Endothelial cell of umbilical vein (primary cell): ENCODE measurements at regions not wholly inside any gene's neighbourhood (a gene's known extent, or its start where the extent isn't known, plus 50 kb on each side); places are given as distances from the start of the nearest gene placed in this dataset.

ENCODE experiments used
- BruUV-seq: library from RNA; stranded (reverse); fragments of 400-500 nt; replicated peaks from 2 replicates; lab custom pipeline; 2021; lab: Mats Ljungman, UMichigan
- CTCF ChIA-PET: fragments of 300-600, 350-600 bp; sonication (Branson Sonifier 250); formaldehyde crosslinking; loops from one replicate; lab custom pipeline; 2021; ENCODE audit warnings: antibody characterized with exemption, inconsistent platforms; lab: Charles Lee
- POLR2A ChIA-PET: fragments of 300-600, 350-600 bp; sonication (Branson Sonifier 250); formaldehyde crosslinking; loops from one replicate; lab custom pipeline; 2021; ENCODE audit warnings: antibody characterized with exemption, inconsistent platforms; lab: Charles Lee
- DNase-seq: peaks from one replicate; pipeline ENCODE4 v3.0.0-alpha.2; 2011; ENCODE audit warnings: low read depth, low spot score
- FAIRE-seq: peaks from 2 replicates; lab custom pipeline; 2011; peaks lifted over from hg19 to GRCh38; lab: Jason Lieb, UNC
- H2AFZ ChIP-seq: 2 replicates; pipeline ENCODE4 v1.6.0; 2012; ENCODE audit warnings: low read depth, low read length, control low read depth, inconsistent platforms
- H3K27ac ChIP-seq: 2 replicates; pipeline ENCODE4 v1.5.1; 2011; ENCODE audit warnings: low read depth, mild to moderate bottlenecking, control low read depth, low read length, moderate library complexity; ENCODE audit not compliant: insufficient read depth
- H3K27me3 ChIP-seq, 2 experiments: 2 replicates each; pipeline versions ENCODE4 v1.6.0 to v1.6.1; 2011; ENCODE audit warnings: low read length in 2 of 2, mixed read lengths in 1 of 2; ENCODE audit not compliant: control insufficient read depth in 2 of 2, insufficient read depth in 2 of 2
- H3K36me3 ChIP-seq, 2 experiments: 2 replicates in 1 of 2; 3 replicates in 1 of 2; pipeline ENCODE4 v1.5.1; 2011; ENCODE audit warnings: low read length in 2 of 2, mild to moderate bottlenecking in 1 of 2, moderate library complexity in 1 of 2; ENCODE audit not compliant: control insufficient read depth in 2 of 2, insufficient read depth in 2 of 2; ENCODE audit errors: extremely low read depth in 1 of 2
- H3K4me1 ChIP-seq: 3 replicates; pipeline ENCODE4 v1.5.1; 2011; ENCODE audit warnings: mild to moderate bottlenecking, low read length; ENCODE audit not compliant: control insufficient read depth, insufficient read depth; ENCODE audit errors: extremely low read depth
- H3K4me2 ChIP-seq: 2 replicates; pipeline ENCODE4 v1.6.1; 2011; ENCODE audit warnings: low read length, control low read depth, mixed read lengths; ENCODE audit not compliant: insufficient read depth
- H3K4me3 ChIP-seq, 3 experiments: fragments of 200-600 bp in 1 of 3; sonication (generic), shearing (Covaris generic) in 1 of 3; replicated peaks in 1 of 3; 2 replicates each; pipeline ENCODE4 v1.5.1; 2011 to 2016; ENCODE audit warnings: control low read depth in 3 of 3, low read length in 3 of 3, mild to moderate bottlenecking in 2 of 3, inconsistent platforms in 1 of 3, low read depth in 1 of 3, moderate library complexity in 1 of 3; ENCODE audit not compliant: insufficient read depth in 1 of 3
- H3K79me2 ChIP-seq: 2 replicates; pipeline ENCODE4 v1.6.0; 2012; ENCODE audit warnings: low read length, inconsistent platforms; ENCODE audit not compliant: control insufficient read depth, insufficient read depth
- H3K9ac ChIP-seq: replicated peaks from 2 replicates; pipeline ENCODE3; 2011; ENCODE audit warnings: low read length, control low read depth; ENCODE audit not compliant: insufficient read depth; ENCODE audit errors: extremely low read depth
- H3K9me1 ChIP-seq: replicated peaks from 3 replicates; pipeline ENCODE4 v1.6.0; 2011; ENCODE audit warnings: mild to moderate bottlenecking, low read length; ENCODE audit not compliant: control insufficient read depth, insufficient read depth; ENCODE audit errors: extremely low read depth
- H3K9me3 ChIP-seq: replicated peaks from 2 replicates; pipeline ENCODE4 v1.5.1; 2012; ENCODE audit warnings: low read length, inconsistent platforms; ENCODE audit not compliant: control insufficient read depth, insufficient read depth
- H4K20me1 ChIP-seq: replicated peaks from 2 replicates; pipeline ENCODE3; 2011; ENCODE audit warnings: mild to moderate bottlenecking, low read length; ENCODE audit not compliant: control insufficient read depth, insufficient read depth; ENCODE audit errors: extremely low read depth
- EZH2 ChIP-seq: IDR thresholded peaks from 2 replicates; pipeline ENCODE4 v1.6.1; 2012; ENCODE audit warnings: borderline replicate concordance, low read depth, mild to moderate bottlenecking, moderate library complexity, low read length, inconsistent platforms; ENCODE audit not compliant: severe bottlenecking
- FOS ChIP-seq: IDR thresholded peaks from 2 replicates; pipeline ENCODE4 v1.6.1; 2011; ENCODE audit warnings: mild to moderate bottlenecking, low read length, moderate library complexity, borderline replicate concordance; ENCODE audit not compliant: insufficient read depth
- GATA2 ChIP-seq: IDR thresholded peaks from 2 replicates; pipeline ENCODE4 v1.7.0; 2011; ENCODE audit warnings: low read depth, mild to moderate bottlenecking, moderate library complexity, mixed read lengths, low read length; ENCODE audit not compliant: insufficient read length, insufficient read depth
- JUN ChIP-seq: IDR thresholded peaks from 2 replicates; pipeline ENCODE4 v1.6.1; 2011; ENCODE audit warnings: borderline replicate concordance, low read depth; ENCODE audit not compliant: insufficient read length, insufficient read depth
- MYC ChIP-seq: IDR thresholded peaks from one replicate; pipeline ENCODE4 v1.6.1; 2011; ENCODE audit warnings: mild to moderate bottlenecking, low read depth, low read length
- POLR2A ChIP-seq: IDR thresholded peaks from 2 replicates; pipeline ENCODE4 v1.6.1; 2012; ENCODE audit warnings: low read depth, mild to moderate bottlenecking, control low read depth, low read length
- POLR2AphosphoS5 ChIP-seq: IDR thresholded peaks from 2 replicates; pipeline ENCODE4 v1.6.1; 2012; ENCODE audit warnings: low read depth, mild to moderate bottlenecking, control low read depth, low read length, moderate library complexity; ENCODE audit not compliant: insufficient read depth
- dilution Hi-C: fragments of 300-500 bp; cut with MboI; formaldehyde crosslinking; loops from one replicate; pipeline ENCODE4 v1.15.0; 2019; ENCODE audit warnings: low sequenced_read_pairs; ENCODE audit not compliant: extremely low pct_ligation_motif_present
- intact Hi-C: fragments of 100-400 bp; cut with micrococcal nuclease; formaldehyde crosslinking; loops from one replicate; pipeline ENCODE4 v1.10.0; 2022
- TF ChIP-seq, protein P1 (sequence below), 2 donors: IDR thresholded peaks; 1 replicate in 1 of 2; 2 replicates in 1 of 2; pipeline ENCODE4 v1.5.1; 2011; ENCODE audit warnings: low read length in 2 of 2, mild to moderate bottlenecking in 2 of 2, moderate library complexity in 2 of 2, control low read depth in 1 of 2, inconsistent platforms in 1 of 2, low read depth in 1 of 2; ENCODE audit not compliant: insufficient read depth in 1 of 2; ENCODE audit errors: extremely low read depth in 1 of 2
- TF ChIP-seq, protein P2 (sequence below): IDR thresholded peaks from 2 replicates; pipeline ENCODE4 v1.6.1; 2011; ENCODE audit not compliant: insufficient read depth, insufficient read length

DNA sequence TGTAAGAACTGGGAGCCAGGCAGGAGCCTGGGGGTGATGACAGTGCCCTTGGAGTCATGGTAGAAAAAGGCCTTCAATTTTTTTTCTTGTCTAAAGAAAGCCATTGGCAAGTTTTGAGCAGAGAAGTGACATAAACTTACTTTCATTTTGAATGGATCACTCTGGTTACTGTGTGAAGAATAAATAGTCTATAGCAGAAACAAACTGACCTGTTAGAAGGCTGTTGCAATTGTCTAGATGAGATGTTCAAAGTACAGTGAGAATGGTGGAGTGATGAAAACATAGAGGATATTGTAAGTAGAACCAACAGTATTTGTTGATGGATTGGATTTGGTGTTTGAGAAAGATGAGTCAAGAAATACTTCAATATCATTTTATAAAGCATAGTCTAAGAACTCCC lies 439.9 kb downstream of the TBL1XR1 start:
- dilution Hi-C loops = no loop called here
- BruUV-seq = no TSS peak
- no peaks in the 10 kb centered on the region for H3K27me3 ChIP-seq
- POLR2A ChIA-PET = no interaction called here
- FAIRE-seq = no peak
- no peak overlapping the region for H3K9ac ChIP-seq
- H3K9me1 ChIP-seq = no peaks in the 10 kb centered on the region
- TF ChIP-seq GATA2 (no peak), EZH2 (no peak), POLR2A (no peak), JUN (no peak), MYC (no peak), POLR2AphosphoS5 (no peak), FOS (no peak)
- TF ChIP-seq, protein P1, sequence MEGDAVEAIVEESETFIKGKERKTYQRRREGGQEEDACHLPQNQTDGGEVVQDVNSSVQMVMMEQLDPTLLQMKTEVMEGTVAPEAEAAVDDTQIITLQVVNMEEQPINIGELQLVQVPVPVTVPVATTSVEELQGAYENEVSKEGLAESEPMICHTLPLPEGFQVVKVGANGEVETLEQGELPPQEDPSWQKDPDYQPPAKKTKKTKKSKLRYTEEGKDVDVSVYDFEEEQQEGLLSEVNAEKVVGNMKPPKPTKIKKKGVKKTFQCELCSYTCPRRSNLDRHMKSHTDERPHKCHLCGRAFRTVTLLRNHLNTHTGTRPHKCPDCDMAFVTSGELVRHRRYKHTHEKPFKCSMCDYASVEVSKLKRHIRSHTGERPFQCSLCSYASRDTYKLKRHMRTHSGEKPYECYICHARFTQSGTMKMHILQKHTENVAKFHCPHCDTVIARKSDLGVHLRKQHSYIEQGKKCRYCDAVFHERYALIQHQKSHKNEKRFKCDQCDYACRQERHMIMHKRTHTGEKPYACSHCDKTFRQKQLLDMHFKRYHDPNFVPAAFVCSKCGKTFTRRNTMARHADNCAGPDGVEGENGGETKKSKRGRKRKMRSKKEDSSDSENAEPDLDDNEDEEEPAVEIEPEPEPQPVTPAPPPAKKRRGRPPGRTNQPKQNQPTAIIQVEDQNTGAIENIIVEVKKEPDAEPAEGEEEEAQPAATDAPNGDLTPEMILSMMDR (IDR thresholded peaks at IDR 0.05; ENCODE audit: extremely low read depth in 1 of 2, insufficient read depth in 1 of 2, low read depth in 1 of 2, low read length in 2 of 2) = no peak
- TF ChIP-seq, protein P2, sequence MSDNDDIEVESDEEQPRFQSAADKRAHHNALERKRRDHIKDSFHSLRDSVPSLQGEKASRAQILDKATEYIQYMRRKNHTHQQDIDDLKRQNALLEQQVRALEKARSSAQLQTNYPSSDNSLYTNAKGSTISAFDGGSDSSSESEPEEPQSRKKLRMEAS = no peak
- DNase-seq = no peak
- H3K4me3 ChIP-seq = no peak overlapping the region
- no peaks in the 10 kb centered on the region for H3K4me1 ChIP-seq
- H3K9me3 ChIP-seq = no peaks in the 10 kb centered on the region
- H3K27ac ChIP-seq = no peak overlapping the region
- H3K4me2 ChIP-seq = no peak overlapping the region
- H3K36me3 ChIP-seq = no peaks in the 10 kb centered on the region
- H3K79me2 ChIP-seq = no peaks in the 10 kb centered on the region
- no peak overlapping the region for H2AFZ ChIP-seq
- CTCF ChIA-PET = no interaction called here
- H4K20me1 ChIP-seq = no peaks in the 10 kb centered on the region
- intact Hi-C loops = no loop called here
